NCI-H345 treated with DMSO at 0.1 percent for 48 hours (cell line): ENCODE measurements at regions not wholly inside any gene's neighbourhood (a gene's known extent, or its start where the extent isn't known, plus 50 kb on each side); places are given as distances from the start of the nearest gene placed in this dataset.

Experiments
- DNase-seq: peaks from one replicate; lab custom pipeline; 2025; ENCODE audit not compliant: unreplicated experiment; lab: John Stamatoyannopoulos, UW

GRCh38 chr2:150561076-150561475, 73.6 kb upstream of the RND3 start:
- DNase-seq: no peak

GRCh38 chr2:150557020-150557600, 69.6 kb upstream of the RND3 start:
- no peak for DNase-seq

GRCh38 chr2:150555611-150556356, 68.3 kb upstream of the RND3 start:
- no peak for DNase-seq

- DNase-seq: no peak
Measured at GRCh38 chr2:150554046-150554445, 66.6 kb upstream of the RND3 start.

GRCh38 chr2:150552041-150552820, 64.8 kb upstream of the RND3 start:
- DNase-seq: no peak

GRCh38 chr2:150549381-150549780, 61.9 kb upstream of the RND3 start:
- no peak for DNase-seq

GRCh38 chr2:150548527-150548926, 61.1 kb upstream of the RND3 start:
- no peak for DNase-seq

- no peak for DNase-seq
Measured at GRCh38 chr2:150545916-150546315, 58.4 kb upstream of the RND3 start.

GRCh38 chr2:150544731-150545130, 57.3 kb upstream of the RND3 start:
- DNase-seq: no peak

- no peak for DNase-seq
Measured at GRCh38 chr2:150542692-150543091, 55.2 kb upstream of the RND3 start.

GRCh38 chr2:150542172-150542571, 54.7 kb upstream of the RND3 start:
- no peak for DNase-seq

- DNase-seq: no peak
Measured at GRCh38 chr2:150538651-150539201, 51.3 kb upstream of the RND3 start.
